GM23338 (cell line): ENCODE measurements at regions not wholly inside any gene's neighbourhood (a gene's known extent, or its start where the extent isn't known, plus 50 kb on each side); places are given as distances from the start of the nearest gene placed in this dataset.

Experiments used
- ATAC-seq: fragments of 200-7000 bp; cut with Tn5 transposase; 3 replicates; pipeline ENCODE4 v1.9.1; 2020
- DNase-seq: peaks from one replicate; pipeline ENCODE4 v3.0.0-alpha.2; 2015; ENCODE audit warnings: low spot score
- H2AFZ ChIP-seq: fragments of 200-600 bp; sonication (generic); 2 replicates; pipeline ENCODE4 v1.8.0; 2016; ENCODE audit warnings: antibody characterized with exemption, mild to moderate bottlenecking, moderate library complexity
- H3F3A ChIP-seq: fragments of 200-600 bp; sonication (generic); replicated peaks from 2 replicates; pipeline ENCODE4 v1.8.0; 2017; ENCODE audit warnings: antibody characterized with exemption, mixed run types, low read depth
- H3K27ac ChIP-seq: fragments of 200-600 bp; sonication (generic); 2 replicates; pipeline ENCODE4 v1.6.1; 2016; ENCODE audit warnings: low read depth
- H3K27me3 ChIP-seq: fragments of 200-600 bp; sonication (generic); 2 replicates; pipeline ENCODE4 v1.8.0; 2016; ENCODE audit warnings: mild to moderate bottlenecking, mixed run types, moderate library complexity; ENCODE audit not compliant: insufficient read depth
- H3K36me3 ChIP-seq: fragments of 200-600 bp; sonication (generic); 2 replicates; pipeline ENCODE4 v1.8.0; 2016; ENCODE audit warnings: mild to moderate bottlenecking; ENCODE audit not compliant: insufficient read depth
- H3K4me1 ChIP-seq: fragments of 200-600 bp; sonication (generic); 2 replicates; pipeline ENCODE4 v1.8.0; 2016; ENCODE audit warnings: mild to moderate bottlenecking, moderate library complexity; ENCODE audit not compliant: insufficient read depth
- H3K4me2 ChIP-seq: fragments of 200-600 bp; sonication (generic); 2 replicates; pipeline ENCODE4 v1.7.1; 2017; ENCODE audit warnings: mixed run types
- H3K4me3 ChIP-seq: fragments of 200-600 bp; sonication (generic); 2 replicates; pipeline ENCODE4 v1.6.1; 2016; ENCODE audit warnings: mixed run types
- H3K79me2 ChIP-seq: fragments of 200-600 bp; sonication (generic); replicated peaks from 2 replicates; pipeline ENCODE4 v1.8.0; 2017; ENCODE audit warnings: mild to moderate bottlenecking; ENCODE audit not compliant: insufficient read depth
- H3K9me2 ChIP-seq: fragments of 200-600 bp; sonication (generic); 2 replicates; pipeline ENCODE4 v1.8.0; 2017; ENCODE audit not compliant: insufficient read depth
- H4K20me1 ChIP-seq: fragments of 200-600 bp; sonication (generic); replicated peaks from 2 replicates; pipeline ENCODE4 v1.8.0; 2017; ENCODE audit warnings: mild to moderate bottlenecking; ENCODE audit not compliant: insufficient read depth
- H3K27ac Mint-ChIP-seq: 2 replicates; pipeline ENCODE4 v1.8.0; 2020; ENCODE audit warnings: inconsistent platforms, mild to moderate bottlenecking, moderate library complexity, mixed read lengths
- H3K27me3 Mint-ChIP-seq: 3 replicates; pipeline ENCODE4 v1.8.0; 2022; ENCODE audit warnings: low read depth, mild to moderate bottlenecking, moderate library complexity, mixed read lengths, inconsistent platforms; ENCODE audit not compliant: insufficient read depth, poor library complexity
- H3K36me3 Mint-ChIP-seq: 3 replicates; pipeline ENCODE4 v1.8.0; 2021; ENCODE audit warnings: low read depth, mild to moderate bottlenecking, inconsistent platforms, moderate library complexity, mixed read lengths
- H3K4me1 Mint-ChIP-seq: 3 replicates; pipeline ENCODE4 v1.8.0; 2020; ENCODE audit warnings: mild to moderate bottlenecking, inconsistent platforms, mixed read lengths
- H3K4me3 Mint-ChIP-seq: 3 replicates; pipeline ENCODE4 v1.8.0; 2021; ENCODE audit warnings: moderate library complexity, mild to moderate bottlenecking, inconsistent platforms, mixed read lengths
- H3K9me3 Mint-ChIP-seq: 3 replicates; pipeline ENCODE4 v1.8.0; 2020; ENCODE audit warnings: moderate library complexity, mild to moderate bottlenecking, inconsistent platforms, mixed read lengths
- CREB1 ChIP-seq: fragments of 250-450 bp; sonication (Bioruptor Pico); IDR thresholded peaks from 2 replicates; pipeline ENCODE4 v1.5.0; 2020; ENCODE audit warnings: low read depth, mild to moderate bottlenecking, moderate library complexity
- ETS1 ChIP-seq: IDR thresholded peaks from 2 replicates; pipeline ENCODE4 v1.6.1; 2016; ENCODE audit warnings: antibody characterized with exemption
- EZH2 ChIP-seq: fragments of 200-600 bp; sonication (generic); IDR thresholded peaks from one replicate; pipeline ENCODE4 v1.8.0; 2017; ENCODE audit warnings: antibody characterized with exemption, mild to moderate bottlenecking, low read depth; ENCODE audit not compliant: unreplicated experiment
- EZH2phosphoT487 ChIP-seq: fragments of 200-600 bp; sonication (generic); IDR thresholded peaks from one replicate; pipeline ENCODE4 v1.8.1; 2018; ENCODE audit warnings: antibody characterized with exemption; ENCODE audit not compliant: unreplicated experiment
- JUNB ChIP-seq: IDR thresholded peaks from one replicate; pipeline ENCODE4 v1.6.1; 2016; ENCODE audit warnings: antibody characterized with exemption; ENCODE audit not compliant: unreplicated experiment
- NANOG ChIP-seq: IDR thresholded peaks from 2 replicates; pipeline ENCODE4 v1.6.1; 2016; ENCODE audit warnings: antibody characterized with exemption, borderline replicate concordance
- POLR2AphosphoS5 ChIP-seq: IDR thresholded peaks from 2 replicates; pipeline ENCODE4 v1.6.1; 2016; ENCODE audit warnings: antibody characterized with exemption, low read depth
- REST ChIP-seq: IDR thresholded peaks from one replicate; pipeline ENCODE4 v1.6.1; 2018; ENCODE audit warnings: antibody characterized with exemption; ENCODE audit not compliant: unreplicated experiment
- STAT1 ChIP-seq: IDR thresholded peaks from one replicate; pipeline ENCODE4 v1.6.1; 2016; ENCODE audit warnings: antibody characterized with exemption; ENCODE audit not compliant: unreplicated experiment
- ZNF114 ChIP-seq: fragments of 250-450 bp; sonication (Bioruptor Pico); IDR thresholded peaks from 2 replicates; pipeline ENCODE4 v1.5.0; 2020; ENCODE audit warnings: mild to moderate bottlenecking, moderate library complexity
- ZNF331 ChIP-seq: fragments of 250-450 bp; sonication (Bioruptor Pico); IDR thresholded peaks from 2 replicates; pipeline ENCODE4 v1.5.0; 2020; ENCODE audit warnings: low read depth, mild to moderate bottlenecking, moderate library complexity
- ZNF462 ChIP-seq: fragments of 250-450 bp; sonication (Bioruptor Pico); IDR thresholded peaks from 2 replicates; pipeline ENCODE4 v1.5.0; 2020; ENCODE audit warnings: mild to moderate bottlenecking, moderate library complexity

- TF ChIP-seq REST (no peak), JUNB (no peak), EZH2phosphoT487 (no peak), ZNF114 (CRISPR knock-in tag) (no peak), ZNF331 (CRISPR knock-in tag) (no peak), POLR2AphosphoS5 (no peak)
These were observed 157.8 kb upstream of the TENT5A start (continued) for GRCh38 chr6:81909981-81910900.

GRCh38 chr6:81909162-81909561, 156.7 kb upstream of the TENT5A start:
- Histone ChIP-seq H3F3A (no peaks in the 10 kb centered on the region), H3K9me2 (peaks cover 8% of the 10 kb centered on the region; the same call in 1 of the 2 replicates), H2AFZ (no peak overlapping the region), H3K36me3 (no peaks in the 10 kb centered on the region), H3K4me2 (no peak overlapping the region), H3K27me3 (no peaks in the 10 kb centered on the region), H3K4me1 (peaks cover 11% of the 10 kb centered on the region), H4K20me1 (no peaks in the 10 kb centered on the region), H3K27ac (no peak overlapping the region), H3K4me3 (no peak overlapping the region), H3K79me2 (no peaks in the 10 kb centered on the region)
- Mint-ChIP-seq H3K27me3 (peaks cover 2% of the 10 kb centered on the region), H3K4me1 (peaks cover 17% of the 10 kb centered on the region), H3K4me3 (no peak overlapping the region), H3K27ac (no peak overlapping the region), H3K9me3 (no peaks in the 10 kb centered on the region; the same call in 2 of the 3 replicates), H3K36me3 (no peaks in the 10 kb centered on the region)
- TF ChIP-seq ETS1 (no peak), POLR2AphosphoS5 (no peak), NANOG (no peak), STAT1 (no peak), CREB1 (CRISPR knock-in tag) (no peak), EZH2 (no peak), ZNF462 (CRISPR knock-in tag) (no peak), EZH2phosphoT487 (no peak), ZNF114 (CRISPR knock-in tag) (no peak), JUNB (no peak), ZNF331 (CRISPR knock-in tag) (no peak)
- ATAC-seq (no peak), DNase-seq (no peak)
